Parathyroid adenoma (tissue), 2 donors: ENCODE measurements at regions not wholly inside any gene's neighbourhood (a gene's known extent, or its start where the extent isn't known, plus 50 kb on each side); places are given as distances from the start of the nearest gene placed in this dataset.

Experiments
- H2AFZ ChIP-seq: fragments of 300-600 bp; sonication (generic); one replicate; pipeline ENCODE4 v1.7.0; 2017; ENCODE audit warnings: antibody characterized with exemption, mild to moderate bottlenecking
- H3K27ac ChIP-seq: fragments of 300-600 bp; sonication (generic); one replicate; pipeline ENCODE4 v1.7.0; 2017
- H3K27me3 ChIP-seq: fragments of 300-600 bp; sonication (generic); one replicate; pipeline ENCODE4 v1.7.0; 2017; ENCODE audit warnings: low read length; ENCODE audit not compliant: control insufficient read depth, insufficient read depth
- H3K36me3 ChIP-seq: fragments of 300-600 bp; sonication (generic); one replicate; pipeline ENCODE4 v1.7.0; 2017; ENCODE audit warnings: low read length; ENCODE audit not compliant: control insufficient read depth, insufficient read depth
- H3K4me1 ChIP-seq: fragments of 300-600 bp; sonication (generic); one replicate; pipeline ENCODE4 v1.7.0; 2017; ENCODE audit warnings: control low read depth
- H3K4me2 ChIP-seq: fragments of 300-600 bp; sonication (generic); one replicate; pipeline ENCODE4 v1.7.0; 2017; ENCODE audit warnings: low read length
- H3K4me3 ChIP-seq: fragments of 300-600 bp; sonication (generic); one replicate; pipeline ENCODE4 v1.7.0; 2017; ENCODE audit warnings: low read depth, low read length
- H3K79me2 ChIP-seq: fragments of 300-600 bp; sonication (generic); one replicate; pipeline ENCODE4 v1.7.0; 2017; ENCODE audit warnings: control low read depth
- H3K9ac ChIP-seq: fragments of 300-600 bp; sonication (generic); one replicate; pipeline ENCODE4 v1.7.0; 2017; ENCODE audit warnings: mild to moderate bottlenecking
- H3K9me3 ChIP-seq: fragments of 300-600 bp; sonication (generic); one replicate; pipeline ENCODE4 v1.7.0; 2017; ENCODE audit warnings: low read length; ENCODE audit not compliant: control insufficient read depth
- CTCF ChIP-seq: fragments of 300-600 bp; sonication (generic); IDR thresholded peaks from one replicate; pipeline ENCODE4 v1.7.0; 2017; ENCODE audit warnings: antibody characterized with exemption, mild to moderate bottlenecking
- donor health status: primary hyperparathyroidism.

DNA sequence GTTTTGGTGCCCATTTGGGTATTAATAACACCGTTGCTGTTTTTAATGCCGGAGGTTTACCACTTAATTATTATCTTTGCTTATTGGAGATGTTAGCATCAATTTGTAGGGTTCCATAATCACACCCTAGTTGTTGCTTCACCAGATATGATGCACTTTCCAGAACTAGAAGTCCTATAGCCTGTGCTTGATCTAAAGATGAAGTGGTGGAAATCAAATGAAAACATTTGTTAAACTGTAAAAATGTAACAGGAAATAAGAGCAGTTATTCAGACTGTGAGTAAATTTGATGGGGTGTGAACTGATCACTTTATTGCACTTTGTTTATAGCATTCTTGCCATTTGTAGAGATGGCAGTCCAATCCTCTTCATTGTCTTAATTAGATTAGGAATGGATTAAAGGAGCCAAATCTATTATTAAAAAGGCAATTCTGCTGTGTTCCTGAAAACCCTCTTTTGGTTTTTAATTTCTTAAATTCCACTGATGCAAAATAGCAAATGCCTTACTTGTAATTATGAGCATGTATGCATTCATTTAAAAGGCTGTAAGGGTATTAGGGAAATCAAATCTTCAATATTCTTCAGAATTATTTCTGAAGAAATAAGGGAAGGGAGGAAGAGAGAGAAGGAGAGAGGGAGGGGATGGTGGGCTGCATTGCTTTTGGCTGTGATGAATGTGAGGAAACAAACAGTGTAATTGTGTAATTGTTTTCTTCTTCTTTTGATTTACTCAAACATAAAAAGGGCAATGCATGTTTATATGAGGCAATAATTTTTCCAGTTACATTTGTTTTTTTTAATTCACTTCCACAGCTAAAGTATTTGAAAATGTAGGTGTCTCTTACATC is 675.2 kb upstream of the WWC1 start:
- H3K4me3 ChIP-seq, result no peak overlapping the region
- no peak overlapping the region for H3K9ac ChIP-seq
- H3K4me1 ChIP-seq, result no peaks in the 10 kb centered on the region
- no peaks in the 10 kb centered on the region for H3K27me3 ChIP-seq
- no peak overlapping the region for H3K27ac ChIP-seq
- no peak overlapping the region for H2AFZ ChIP-seq
- no peaks in the 10 kb centered on the region for H3K9me3 ChIP-seq
- no peak for TF ChIP-seq CTCF
- H3K36me3 ChIP-seq, result no peaks in the 10 kb centered on the region
- no peaks in the 10 kb centered on the region for H3K79me2 ChIP-seq
- H3K4me2 ChIP-seq, result no peak overlapping the region

GRCh38 chr5:167623354-167623753 is 668.1 kb upstream of the WWC1 start:
- H2AFZ ChIP-seq, result no peak overlapping the region
- H3K9ac ChIP-seq, result no peak overlapping the region
- H3K4me3 ChIP-seq, result no peak overlapping the region
- H3K9me3 ChIP-seq, result no peaks in the 10 kb centered on the region
- no peaks in the 10 kb centered on the region for H3K4me1 ChIP-seq
- no peaks in the 10 kb centered on the region for H3K36me3 ChIP-seq
- H3K27ac ChIP-seq, result no peak overlapping the region
- no peak overlapping the region for H3K4me2 ChIP-seq
- no peaks in the 10 kb centered on the region for H3K79me2 ChIP-seq
- TF ChIP-seq CTCF, result no peak
- no peaks in the 10 kb centered on the region for H3K27me3 ChIP-seq

GRCh38 chr5:167624053-167624452 is 667.4 kb upstream of the WWC1 start:
- no peak overlapping the region for H3K9ac ChIP-seq
- H3K36me3 ChIP-seq, result no peaks in the 10 kb centered on the region
- H3K4me1 ChIP-seq, result no peaks in the 10 kb centered on the region
- H3K4me2 ChIP-seq, result no peak overlapping the region
- TF ChIP-seq CTCF, result no peak
- H3K4me3 ChIP-seq, result no peak overlapping the region
- H3K79me2 ChIP-seq, result no peaks in the 10 kb centered on the region
- H3K9me3 ChIP-seq, result no peaks in the 10 kb centered on the region
- H3K27me3 ChIP-seq, result no peaks in the 10 kb centered on the region
- H2AFZ ChIP-seq, result no peak overlapping the region
- no peak overlapping the region for H3K27ac ChIP-seq

DNA sequence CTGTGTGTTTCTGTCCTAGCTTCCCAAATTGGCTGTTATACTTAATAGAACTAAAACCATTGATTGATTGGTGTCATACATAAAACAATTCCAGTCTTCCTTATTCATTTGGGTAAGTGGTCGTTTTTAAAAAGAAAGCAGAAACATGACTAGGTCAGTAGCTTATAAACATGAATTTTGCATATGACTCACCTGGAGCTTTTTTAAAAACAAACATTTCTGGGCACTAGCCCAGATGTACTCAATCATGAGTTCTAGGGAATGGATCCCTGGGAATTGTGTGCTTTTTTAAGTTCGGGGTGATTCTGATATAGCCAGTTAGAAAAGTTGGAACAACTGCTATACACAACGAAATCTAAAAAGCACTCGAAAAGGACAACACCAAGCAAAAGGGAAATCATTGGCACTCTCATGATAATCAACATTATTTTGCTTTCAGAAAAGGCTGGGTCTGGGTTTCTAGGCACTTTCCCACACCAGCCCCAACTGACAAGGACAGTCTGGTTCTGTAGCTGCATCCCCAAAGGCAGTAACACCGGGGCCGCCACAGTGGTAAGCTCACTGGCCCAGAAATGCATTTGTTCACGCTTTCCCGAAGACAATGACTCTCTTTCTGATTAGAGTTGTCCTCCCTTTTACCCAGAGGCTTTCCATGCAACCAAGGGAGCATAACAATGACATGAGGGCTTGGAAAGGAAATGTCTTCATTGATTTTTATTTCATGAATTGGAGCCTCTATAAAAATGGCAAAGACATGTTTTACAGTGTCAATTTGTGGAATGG is 664.9 kb upstream of the WWC1 start:
- no peaks in the 10 kb centered on the region for H3K4me1 ChIP-seq
- H3K36me3 ChIP-seq, result no peaks in the 10 kb centered on the region
- H3K4me3 ChIP-seq, result no peak overlapping the region
- no peak for TF ChIP-seq CTCF
- no peak overlapping the region for H2AFZ ChIP-seq
- H3K27ac ChIP-seq, result no peak overlapping the region
- no peaks in the 10 kb centered on the region for H3K27me3 ChIP-seq
- H3K4me2 ChIP-seq, result no peak overlapping the region
- no peaks in the 10 kb centered on the region for H3K79me2 ChIP-seq
- H3K9ac ChIP-seq, result no peak overlapping the region
- H3K9me3 ChIP-seq, result no peaks in the 10 kb centered on the region
